Vagina (tissue), 2 donors: ENCODE measurements at regions not wholly inside any gene's neighbourhood (a gene's known extent, or its start where the extent isn't known, plus 50 kb on each side); places are given as distances from the start of the nearest gene placed in this dataset.

Experiments
- POLR2AphosphoS5 ChIP-seq, 2 donors: sonication (generic); formaldehyde crosslinking; IDR thresholded peaks; one replicate each; pipeline ENCODE4 v1.9.0; 2017; ENCODE audit warnings: antibody characterized with exemption in 2 of 2, mild to moderate bottlenecking in 2 of 2, low read depth in 1 of 2; ENCODE audit not compliant: insufficient read depth in 1 of 2
- TF ChIP-seq, protein P1 (sequence below), 3 experiments: fragments of 450-650 bp in 2 of 3; fragments of 200-600 bp in 1 of 3; sonication (generic) in 1 of 3; IDR thresholded peaks; one replicate each; pipeline ENCODE4 v1.5.1; 2017 to 2019; ENCODE audit warnings: antibody characterized with exemption in 3 of 3, mild to moderate bottlenecking in 2 of 3, moderate library complexity in 2 of 3

GRCh38 chr5:133741396-133741795 lies 129.1 kb upstream of the FSTL4 start:
- TF ChIP-seq, protein P1, sequence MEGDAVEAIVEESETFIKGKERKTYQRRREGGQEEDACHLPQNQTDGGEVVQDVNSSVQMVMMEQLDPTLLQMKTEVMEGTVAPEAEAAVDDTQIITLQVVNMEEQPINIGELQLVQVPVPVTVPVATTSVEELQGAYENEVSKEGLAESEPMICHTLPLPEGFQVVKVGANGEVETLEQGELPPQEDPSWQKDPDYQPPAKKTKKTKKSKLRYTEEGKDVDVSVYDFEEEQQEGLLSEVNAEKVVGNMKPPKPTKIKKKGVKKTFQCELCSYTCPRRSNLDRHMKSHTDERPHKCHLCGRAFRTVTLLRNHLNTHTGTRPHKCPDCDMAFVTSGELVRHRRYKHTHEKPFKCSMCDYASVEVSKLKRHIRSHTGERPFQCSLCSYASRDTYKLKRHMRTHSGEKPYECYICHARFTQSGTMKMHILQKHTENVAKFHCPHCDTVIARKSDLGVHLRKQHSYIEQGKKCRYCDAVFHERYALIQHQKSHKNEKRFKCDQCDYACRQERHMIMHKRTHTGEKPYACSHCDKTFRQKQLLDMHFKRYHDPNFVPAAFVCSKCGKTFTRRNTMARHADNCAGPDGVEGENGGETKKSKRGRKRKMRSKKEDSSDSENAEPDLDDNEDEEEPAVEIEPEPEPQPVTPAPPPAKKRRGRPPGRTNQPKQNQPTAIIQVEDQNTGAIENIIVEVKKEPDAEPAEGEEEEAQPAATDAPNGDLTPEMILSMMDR (IDR thresholded peaks at IDR 0.05): no peak
- TF ChIP-seq POLR2AphosphoS5 (IDR thresholded peaks at IDR 0.05; ENCODE audit: insufficient read depth in 1 of 2, low read depth in 1 of 2): no peak
